NB4 (cell line): ENCODE measurements at regions not wholly inside any gene's neighbourhood (a gene's known extent, or its start where the extent isn't known, plus 50 kb on each side); places are given as distances from the start of the nearest gene placed in this dataset.

Experiments used
- MAX ChIP-seq: IDR thresholded peaks from 2 replicates; pipeline ENCODE4 v1.6.1; 2011; ENCODE audit warnings: low read depth, low read length
- POLR2A ChIP-seq: IDR thresholded peaks from 2 replicates; pipeline ENCODE4 v1.6.1; 2011; ENCODE audit warnings: mild to moderate bottlenecking; ENCODE audit not compliant: insufficient read length; ENCODE audit errors: extremely low read depth
- TF ChIP-seq, protein P1 (sequence below): IDR thresholded peaks from one replicate; pipeline ENCODE4 v1.5.1; 2012; ENCODE audit warnings: low read depth, low read length

GRCh38 chr1:208303743-208304712 lies 59.8 kb upstream of the PLXNA2 start:
- TF ChIP-seq, protein P1, sequence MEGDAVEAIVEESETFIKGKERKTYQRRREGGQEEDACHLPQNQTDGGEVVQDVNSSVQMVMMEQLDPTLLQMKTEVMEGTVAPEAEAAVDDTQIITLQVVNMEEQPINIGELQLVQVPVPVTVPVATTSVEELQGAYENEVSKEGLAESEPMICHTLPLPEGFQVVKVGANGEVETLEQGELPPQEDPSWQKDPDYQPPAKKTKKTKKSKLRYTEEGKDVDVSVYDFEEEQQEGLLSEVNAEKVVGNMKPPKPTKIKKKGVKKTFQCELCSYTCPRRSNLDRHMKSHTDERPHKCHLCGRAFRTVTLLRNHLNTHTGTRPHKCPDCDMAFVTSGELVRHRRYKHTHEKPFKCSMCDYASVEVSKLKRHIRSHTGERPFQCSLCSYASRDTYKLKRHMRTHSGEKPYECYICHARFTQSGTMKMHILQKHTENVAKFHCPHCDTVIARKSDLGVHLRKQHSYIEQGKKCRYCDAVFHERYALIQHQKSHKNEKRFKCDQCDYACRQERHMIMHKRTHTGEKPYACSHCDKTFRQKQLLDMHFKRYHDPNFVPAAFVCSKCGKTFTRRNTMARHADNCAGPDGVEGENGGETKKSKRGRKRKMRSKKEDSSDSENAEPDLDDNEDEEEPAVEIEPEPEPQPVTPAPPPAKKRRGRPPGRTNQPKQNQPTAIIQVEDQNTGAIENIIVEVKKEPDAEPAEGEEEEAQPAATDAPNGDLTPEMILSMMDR: no peak
- TF ChIP-seq POLR2A: no peak
- TF ChIP-seq MAX: no peak
